ACHN (cell line): ENCODE measurements at regions not wholly inside any gene's neighbourhood (a gene's known extent, or its start where the extent isn't known, plus 50 kb on each side); places are given as distances from the start of the nearest gene placed in this dataset.

Experiments
- DNase-seq: peaks from one replicate; pipeline ENCODE4 v3.0.0-alpha.2; 2015
- in situ Hi-C: cut with HindIII; loops from 2 replicates; pipeline ENCODE4 v1.10.0; 2017; ENCODE audit warnings: low sequenced_read_pairs, low pct_ligation_motif_present, low pct_unique_long_range_greater_than_20kb

DNA sequence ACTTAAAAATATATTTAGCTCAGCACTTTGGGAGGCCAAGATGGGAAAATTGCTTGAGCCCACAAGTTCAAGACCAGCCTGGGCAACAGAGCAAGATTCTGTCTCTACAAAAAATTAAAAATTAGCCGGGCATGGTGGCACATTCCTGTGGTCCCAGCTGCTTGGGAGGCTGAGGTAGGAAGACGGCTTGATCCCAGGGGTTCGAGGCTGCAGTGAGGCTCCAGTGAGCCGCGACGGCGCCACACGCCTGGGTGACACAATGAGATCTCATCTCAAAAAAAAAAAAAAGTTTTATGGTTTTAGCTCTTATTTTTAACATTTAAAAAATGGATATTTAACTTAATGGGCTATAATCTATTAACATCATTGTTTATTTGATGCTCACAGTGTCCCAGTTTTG, 97.2 kb upstream of the RIPOR2 start:
- DNase-seq, result no peak
- in situ Hi-C loops, result no loop called here

DNA sequence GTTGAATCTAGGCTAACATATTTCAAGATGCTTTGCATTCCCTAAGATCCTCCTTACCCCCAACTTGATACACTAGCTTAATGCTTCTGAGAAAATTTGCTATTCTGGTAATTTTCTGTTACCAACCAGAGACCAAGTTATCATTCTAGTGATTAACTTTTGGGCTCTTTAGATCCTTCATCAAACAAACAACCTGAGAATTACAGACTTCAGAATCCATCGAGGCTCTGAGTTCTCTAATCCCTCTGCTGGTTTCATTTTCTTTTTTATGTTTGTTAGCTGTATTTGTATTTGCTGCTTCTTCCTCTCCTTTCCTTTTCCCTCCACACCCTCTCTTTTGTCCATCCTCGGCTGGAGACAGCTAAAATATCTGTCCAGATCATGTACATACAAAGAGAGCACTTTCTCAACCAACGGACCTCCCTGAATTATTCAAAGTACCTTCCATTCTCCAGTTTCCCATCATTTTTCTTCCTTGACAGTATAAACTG, 98.7 kb upstream of the RIPOR2 start:
- in situ Hi-C loops, result no loop called here
- DNase-seq, result no peak

DNA sequence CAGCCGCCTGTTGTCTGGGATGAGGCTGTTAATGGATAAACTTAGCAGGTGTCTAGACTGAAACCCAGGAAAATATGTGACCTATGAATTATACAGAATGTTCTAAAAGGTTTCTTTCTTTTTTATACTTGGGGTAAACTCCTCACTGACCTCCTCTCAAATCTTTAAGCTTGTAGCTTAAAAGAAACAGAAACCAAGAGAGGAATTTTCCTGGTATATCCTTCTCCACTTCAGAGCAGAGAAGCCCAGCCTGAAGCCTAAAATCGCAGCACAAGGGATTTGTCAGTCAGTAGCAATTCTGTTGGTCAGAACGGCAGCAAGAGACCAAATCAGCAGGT, 99.4 kb upstream of the RIPOR2 start:
- in situ Hi-C loops, result no loop called here
- DNase-seq, result no peak

DNA sequence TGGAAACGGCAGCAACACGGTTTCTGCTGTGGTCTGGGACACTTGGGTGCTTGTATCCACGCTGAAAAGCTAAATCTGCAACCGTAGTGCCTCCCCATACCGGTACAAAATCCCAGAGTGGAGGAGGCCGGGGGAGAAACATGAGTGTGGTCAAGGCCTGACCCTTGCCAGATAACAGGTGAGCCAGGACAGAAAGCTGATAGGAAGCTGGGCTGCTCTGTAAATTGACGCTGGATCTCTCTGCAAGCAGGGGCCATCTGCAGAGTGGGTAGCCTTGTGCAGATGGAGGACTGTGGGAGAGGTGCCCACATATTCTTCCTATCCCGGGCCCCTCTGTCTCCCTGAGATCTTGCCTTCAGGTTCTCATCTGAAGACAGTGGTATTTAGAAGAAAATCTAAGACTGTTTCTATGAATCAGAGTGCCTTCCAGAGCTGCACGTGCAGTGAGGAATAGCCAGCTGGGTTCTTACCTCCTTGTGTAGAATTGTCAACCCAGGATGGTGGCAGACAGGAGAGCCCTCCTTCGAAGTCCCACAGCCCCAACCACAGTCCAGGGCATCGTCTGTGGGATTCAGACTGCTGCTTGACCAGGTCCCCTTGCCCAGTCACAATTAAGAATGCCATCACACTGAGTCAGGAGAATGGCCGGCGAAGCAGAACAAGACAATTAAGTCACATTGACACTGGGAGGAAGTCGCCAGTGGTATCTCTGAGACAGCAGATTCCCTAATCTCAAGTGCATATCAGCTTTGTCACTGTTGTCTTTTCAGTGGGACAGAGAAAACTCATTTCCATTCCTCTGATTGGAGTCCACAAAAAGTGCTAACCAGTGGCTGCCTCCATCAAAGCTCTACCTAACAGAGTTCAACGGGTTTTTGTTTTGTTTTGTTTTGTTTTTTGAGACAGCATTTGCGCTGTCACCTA, 100.0 kb upstream of the RIPOR2 start:
- DNase-seq, result no peak
- in situ Hi-C loops, result no loop called here

DNA sequence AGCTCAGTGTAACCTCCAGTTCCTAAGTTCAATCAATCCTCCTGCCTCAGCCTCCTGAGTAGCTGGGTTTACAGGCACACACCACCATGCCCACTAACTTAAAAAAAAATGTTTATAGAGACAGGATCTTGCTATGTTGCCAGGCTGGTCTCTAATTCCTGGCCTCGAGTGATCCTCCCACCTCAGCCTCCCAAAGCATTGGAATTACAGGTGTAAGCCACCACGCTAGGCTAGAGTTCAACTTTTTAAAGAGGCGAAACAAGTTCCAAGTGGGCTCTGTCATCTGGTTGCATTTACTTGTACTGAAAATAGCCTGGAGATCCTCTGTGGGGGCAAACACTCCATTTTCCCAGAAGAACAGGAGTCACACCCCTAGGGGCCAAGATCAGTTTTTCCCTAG, 100.7 kb upstream of the RIPOR2 start:
- in situ Hi-C loops, result no loop called here
- no peak for DNase-seq

DNA sequence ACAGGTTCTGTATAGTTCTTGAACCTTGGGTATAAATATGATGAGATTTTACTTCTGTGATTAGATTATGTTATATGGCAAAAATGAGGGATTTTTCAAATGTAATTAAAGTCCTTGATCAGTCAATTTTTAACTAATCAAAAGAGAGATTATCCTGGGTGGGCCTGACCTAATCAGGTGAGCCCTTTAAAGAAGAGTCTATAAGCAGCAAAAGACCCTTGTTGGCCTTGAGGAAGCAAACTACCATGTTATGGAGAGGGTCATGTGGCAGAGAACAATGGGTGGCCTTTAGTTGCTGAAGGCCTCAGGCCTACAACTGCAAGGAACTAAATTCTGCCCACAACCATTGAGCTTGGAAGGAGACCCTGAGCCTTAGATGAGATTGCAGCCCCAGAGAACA, 102.5 kb upstream of the RIPOR2 start:
- DNase-seq, result no peak
- in situ Hi-C loops, result no loop called here

DNA sequence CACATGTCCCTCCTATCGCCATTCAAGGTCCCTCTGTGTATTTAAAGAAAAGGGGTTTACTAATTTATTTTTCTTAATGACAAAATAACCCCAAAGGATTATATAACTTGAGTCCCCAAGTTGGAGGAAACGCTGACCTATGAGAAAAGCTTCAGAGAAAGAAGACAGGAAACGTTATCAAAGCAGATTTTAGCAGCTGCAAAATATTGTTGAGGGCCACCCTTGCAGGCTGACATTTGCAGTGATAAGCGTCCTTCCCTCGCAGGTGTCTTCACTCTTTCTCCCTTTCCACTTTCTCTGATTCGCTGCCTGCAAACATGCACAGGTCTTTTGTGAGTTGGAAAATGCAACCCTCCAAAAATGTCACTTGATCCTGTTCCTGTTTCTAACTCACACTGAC, 103.2 kb upstream of the RIPOR2 start:
- DNase-seq, result no peak
- in situ Hi-C loops, result no loop called here

DNA sequence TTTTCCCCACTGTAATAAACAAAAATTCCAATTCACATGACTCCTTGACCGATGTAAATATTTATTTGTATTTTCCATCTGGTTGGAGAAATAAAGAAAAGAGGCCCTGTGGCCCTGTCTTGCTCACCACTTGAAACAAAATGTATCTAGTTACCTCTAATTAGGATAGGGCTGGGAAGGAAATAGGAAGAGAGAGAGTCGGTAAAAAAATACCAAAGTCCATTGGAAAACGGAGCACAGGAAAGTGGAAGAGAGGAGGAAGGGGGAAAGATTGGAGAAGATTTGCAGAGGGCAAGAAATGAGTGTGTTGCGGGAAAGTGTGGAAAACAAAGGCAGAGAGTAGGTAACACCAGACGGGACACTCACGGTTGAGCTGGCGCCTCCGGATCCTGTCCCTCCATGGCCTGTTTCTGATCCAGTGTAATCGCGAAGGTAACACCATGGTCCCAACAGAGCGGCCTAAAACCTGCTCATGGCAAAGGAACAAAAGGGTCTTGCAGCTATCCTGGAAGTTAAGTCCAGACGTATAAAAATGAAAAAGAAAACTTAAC, 105.8 kb upstream of the RIPOR2 start:
- DNase-seq, result no peak
- in situ Hi-C loops, result no loop called here

DNA sequence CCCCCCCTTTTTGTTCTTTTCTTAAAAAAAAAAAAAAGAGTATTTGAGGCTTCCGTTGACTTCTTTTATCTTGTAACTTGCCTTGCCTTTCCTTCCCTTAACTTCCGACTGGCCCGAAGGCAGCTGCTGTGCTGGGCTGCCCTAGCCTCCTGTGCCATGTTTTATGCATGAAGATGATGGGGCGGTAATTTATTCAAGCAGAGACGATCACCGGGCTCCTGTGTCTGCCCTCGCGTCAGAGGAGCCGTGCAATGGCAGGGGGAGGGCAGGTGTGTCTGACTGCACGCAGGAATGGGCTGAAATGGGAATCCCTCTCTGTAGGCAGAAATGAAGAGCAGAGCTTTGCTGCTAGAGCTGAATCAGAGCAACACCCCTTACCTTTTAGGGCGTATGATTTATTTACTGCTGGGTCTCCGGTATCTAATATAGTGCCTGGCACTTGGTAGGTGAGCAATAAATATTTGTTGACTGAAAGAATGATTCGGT, 106.3 kb upstream of the RIPOR2 start:
- in situ Hi-C loops, result no loop called here
- no peak for DNase-seq

DNA sequence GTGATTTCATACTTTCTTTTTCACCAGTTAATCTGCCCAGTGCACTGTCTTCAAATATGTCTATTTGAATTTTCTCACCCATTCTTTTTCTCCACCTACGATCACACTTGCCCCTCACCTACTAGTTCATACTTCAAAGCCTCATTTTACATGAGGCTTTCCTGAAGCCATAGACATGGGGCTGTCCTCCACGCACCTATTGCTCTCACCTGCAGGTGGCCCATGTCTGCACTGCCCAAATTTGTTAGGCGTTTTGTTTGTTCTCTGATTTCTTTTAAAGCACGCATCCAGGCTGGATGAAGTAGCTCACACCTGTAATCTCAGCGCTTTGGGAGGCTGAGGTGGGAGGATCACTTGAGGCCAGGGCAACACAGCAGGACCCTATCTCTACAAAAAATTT, 106.8 kb upstream of the RIPOR2 start:
- in situ Hi-C loops, result no loop called here
- DNase-seq, result no peak

DNA sequence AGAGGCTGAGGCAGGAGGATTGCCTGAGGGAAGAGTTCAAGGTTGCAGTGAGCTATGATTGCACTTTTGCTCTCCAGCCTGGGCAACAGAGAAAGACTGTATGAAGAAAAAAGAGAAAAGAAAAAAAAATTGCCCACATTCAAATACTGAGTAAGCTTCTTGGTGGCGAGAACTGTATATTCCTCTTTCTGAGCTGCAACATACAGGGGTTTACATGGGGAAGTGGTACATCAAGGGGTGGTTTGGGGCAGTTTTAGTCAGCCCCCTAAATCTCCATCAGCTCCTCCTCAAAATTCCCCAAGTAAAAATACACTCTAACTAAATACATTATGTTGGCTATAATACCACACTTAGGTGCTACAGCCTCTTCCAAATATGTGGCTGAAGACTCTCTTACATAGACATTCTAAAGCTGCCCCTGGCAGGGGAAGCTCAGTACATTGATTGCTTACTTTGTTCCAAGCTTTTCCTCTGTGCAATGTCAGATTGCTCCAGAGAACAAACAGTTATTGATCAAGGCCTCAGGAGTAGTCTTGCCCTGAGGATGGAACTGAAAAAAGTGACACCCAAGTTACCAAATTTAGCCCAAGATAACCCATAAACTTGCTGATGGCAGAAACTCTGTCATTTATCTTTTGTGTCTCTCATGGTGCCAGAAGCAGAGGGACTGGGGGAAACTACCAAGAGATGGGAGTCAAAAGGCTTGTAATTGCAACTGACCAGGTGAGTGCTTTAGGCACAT, 107.4 kb upstream of the RIPOR2 start:
- no peak for DNase-seq
- in situ Hi-C loops, result no loop called here

DNA sequence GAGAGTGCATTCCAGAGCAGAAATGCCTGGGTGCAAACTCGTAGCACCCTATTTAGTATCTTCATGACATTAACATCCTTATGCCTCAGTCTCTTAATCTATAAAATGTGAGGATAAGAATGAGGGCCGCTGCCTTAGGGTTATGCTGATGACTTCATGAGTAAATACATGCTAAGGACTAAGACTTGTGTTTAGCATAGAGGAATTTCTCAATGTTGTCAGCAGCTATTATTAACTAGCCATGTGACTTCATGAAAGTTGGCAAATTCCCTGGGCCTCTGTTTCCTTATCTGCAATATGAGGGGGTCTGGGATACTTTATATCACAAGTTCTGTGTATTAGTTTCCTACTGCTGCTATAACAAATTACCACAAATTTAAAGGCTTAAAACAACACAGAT, 108.1 kb upstream of the RIPOR2 start:
- in situ Hi-C loops, result no loop called here

DNA sequence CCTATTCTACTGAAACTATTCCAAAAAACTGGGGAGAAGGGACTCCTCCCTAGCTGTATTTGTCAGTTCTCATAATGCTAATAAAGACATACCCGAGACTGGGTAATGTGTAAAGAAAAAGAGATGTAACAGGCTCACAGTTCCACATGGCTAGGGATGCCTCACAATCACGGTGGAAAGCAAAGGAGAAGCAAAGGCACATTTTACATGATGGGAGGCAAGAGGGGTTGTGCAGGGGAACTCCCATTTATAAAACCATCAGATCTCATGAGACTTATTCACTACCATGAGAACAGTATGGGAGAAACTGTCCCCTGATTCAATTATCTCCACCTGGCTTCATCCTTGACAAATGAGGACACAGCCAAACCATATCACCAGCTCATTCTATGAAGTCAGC, 111.2 kb upstream of the RIPOR2 start:
- in situ Hi-C loops, result no loop called here

More for the DNA sequence above, 108.1 kb upstream of the RIPOR2 start:
- DNase-seq, result no peak

DNA sequence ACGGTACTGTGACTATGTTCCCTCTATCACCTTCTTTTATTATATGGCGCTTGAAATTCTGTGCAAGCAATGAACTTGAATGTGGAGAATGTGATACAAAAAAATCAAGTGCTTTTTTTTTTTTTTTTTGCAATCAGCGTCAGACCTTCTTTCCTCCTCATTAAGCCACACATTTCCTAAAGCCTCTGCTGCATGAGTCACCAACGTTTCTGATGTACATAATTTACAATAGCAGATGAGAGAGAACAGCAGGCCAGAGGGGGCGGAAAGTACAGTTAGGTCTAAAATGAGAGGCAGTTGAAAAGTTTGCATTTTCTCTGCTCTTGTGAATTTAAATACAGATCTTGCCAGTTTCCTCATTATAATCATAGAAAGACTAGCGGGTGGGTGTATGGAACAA, 114.6 kb upstream of the RIPOR2 start:
- no peak for DNase-seq
- in situ Hi-C loops, result no loop called here

More for the DNA sequence above, 111.2 kb upstream of the RIPOR2 start:
- DNase-seq, result no peak

DNA sequence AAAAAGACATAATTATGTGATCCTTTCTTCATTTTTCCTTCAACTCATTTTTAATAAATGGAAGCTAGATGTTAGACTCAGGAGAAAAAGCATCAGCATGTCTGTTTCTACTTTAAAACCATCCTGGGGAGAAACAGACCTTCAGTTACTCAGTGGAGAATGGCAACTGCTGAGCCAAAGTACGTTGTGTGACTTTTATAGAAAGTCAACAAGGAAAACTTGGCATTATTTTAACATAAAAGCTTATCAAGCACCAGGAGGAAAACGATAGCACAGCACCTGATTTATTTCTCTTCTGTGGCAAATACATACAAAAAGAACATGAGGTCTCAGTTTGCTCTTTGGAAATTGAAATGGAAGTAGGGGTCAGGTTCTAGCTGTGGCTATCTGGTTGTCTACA, 115.3 kb upstream of the RIPOR2 start:
- in situ Hi-C loops, result no loop called here
- DNase-seq, result no peak

DNA sequence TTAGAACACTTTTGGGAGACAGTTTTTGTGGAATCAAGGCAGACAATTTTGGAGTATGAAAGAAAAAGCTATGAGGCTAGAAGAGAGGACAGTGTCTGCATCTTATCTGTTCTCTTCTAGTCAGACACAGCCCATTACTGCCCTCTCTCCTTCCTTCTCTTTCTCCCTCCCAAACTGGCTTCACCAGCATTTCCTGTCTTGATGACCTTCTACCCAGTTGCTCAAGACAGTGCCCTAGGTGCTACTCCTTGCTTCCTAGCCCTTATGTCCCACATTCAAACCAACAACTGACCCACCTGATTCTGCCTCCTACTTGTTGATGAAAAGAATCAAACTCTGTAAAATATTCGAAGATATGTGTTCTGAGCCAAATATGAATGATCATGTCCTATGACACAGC, 116.4 kb upstream of the RIPOR2 start:
- in situ Hi-C loops, result no loop called here
- DNase-seq, result no peak

DNA sequence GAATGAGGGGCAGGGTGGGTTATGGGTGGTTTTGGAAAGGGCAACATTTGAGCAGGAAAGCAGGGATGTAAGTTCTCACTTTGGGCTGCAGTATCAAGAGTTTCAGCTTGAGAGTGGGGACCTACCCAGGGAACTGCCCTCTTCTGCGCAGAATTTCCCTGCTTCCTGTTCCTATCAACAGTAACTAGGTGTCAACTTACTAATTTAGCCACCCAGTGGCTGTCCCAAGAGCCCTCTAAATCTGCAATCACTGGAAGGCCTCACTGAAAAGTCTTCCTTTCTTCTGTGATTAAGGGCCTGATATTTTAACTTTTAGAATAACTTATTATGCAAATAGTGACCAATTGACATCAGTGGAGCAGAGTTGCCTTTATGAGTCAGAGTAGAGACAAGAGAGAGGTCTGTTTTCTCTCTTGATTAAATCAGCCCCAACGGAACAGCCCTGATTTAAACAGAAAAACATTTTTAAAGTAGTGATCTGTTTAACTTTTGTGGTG, 118.2 kb upstream of the RIPOR2 start:
- no peak for DNase-seq
- in situ Hi-C loops, result no loop called here

DNA sequence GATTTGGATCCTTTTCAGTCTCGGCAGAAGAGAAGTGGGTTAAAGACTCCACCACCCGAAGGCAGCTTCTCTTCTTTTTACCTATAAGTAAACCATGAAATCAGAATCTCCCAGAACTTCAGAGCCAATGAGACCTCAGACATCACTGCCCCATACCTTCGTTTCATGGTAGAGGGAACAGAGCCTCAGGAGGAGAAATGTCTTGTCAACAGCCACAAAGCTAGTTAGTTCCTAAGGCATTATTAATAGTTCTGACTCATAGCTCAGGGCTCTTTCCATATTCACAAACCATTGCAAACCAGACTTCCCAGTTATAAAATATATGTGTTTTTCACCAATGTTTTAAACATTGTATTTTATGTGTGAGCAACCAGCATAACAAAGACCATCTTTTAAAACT, 118.7 kb upstream of the RIPOR2 start:
- in situ Hi-C loops, result no loop called here
- no peak for DNase-seq

DNA sequence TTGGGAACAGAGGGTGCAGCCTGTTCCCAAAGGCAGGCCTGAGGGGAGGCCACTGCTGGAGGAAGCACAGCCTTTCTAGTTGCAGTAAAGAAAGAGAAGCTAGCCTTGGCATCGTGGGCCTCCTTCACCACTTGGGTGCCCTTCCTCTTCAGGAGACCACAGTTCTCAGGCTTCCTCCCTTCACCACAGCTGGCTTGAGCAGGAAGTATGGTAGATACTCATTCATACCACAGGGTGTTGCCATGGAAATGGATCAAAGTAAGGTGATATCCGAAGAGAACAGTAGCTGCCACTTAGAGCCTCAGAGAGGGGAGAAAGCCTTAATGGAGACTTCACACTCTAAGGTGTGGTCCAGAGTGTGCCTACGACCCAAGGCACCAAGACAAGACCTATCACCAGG, 120.4 kb upstream of the RIPOR2 start:
- in situ Hi-C loops, result no loop called here
- no peak for DNase-seq
